CD4-positive, alpha-beta T cell treated with Interferon gamma for 1 hour (primary cell): ENCODE measurements at regions not wholly inside any gene's neighbourhood (a gene's known extent, or its start where the extent isn't known, plus 50 kb on each side); places are given as distances from the start of the nearest gene placed in this dataset.
"Not testable (repeated sequence)": the region's sequence is repeated elsewhere in the genome, so short reads cannot be mapped to it uniquely, and the experiment has no call there.

Experiments used
- DNase-seq: peaks from one replicate; pipeline ENCODE4 v3.0.0-alpha.2; 2020

- DNase-seq, result no peak
These were observed 354.6 kb downstream of the SFMBT2 start for GRCh38 chr10:7056216-7056615.

GRCh38 chr10:7054915-7055314 lies 355.9 kb downstream of the SFMBT2 start:
- DNase-seq, result no peak

GRCh38 chr10:7053195-7053594 lies 357.6 kb downstream of the SFMBT2 start:
- no peak for DNase-seq

GRCh38 chr10:7050024-7050423 lies 360.8 kb downstream of the SFMBT2 start:
- DNase-seq, result not testable (repeated sequence)

- no peak for DNase-seq
These were observed 362.8 kb downstream of the SFMBT2 start for GRCh38 chr10:7048061-7048460.

- DNase-seq, result no peak
These were observed 364.2 kb downstream of the SFMBT2 start for GRCh38 chr10:7046615-7047014.

- DNase-seq, result peak; percentile 40
These were observed 364.8 kb downstream of the SFMBT2 start for GRCh38 chr10:7045891-7046599.

- no peak for DNase-seq
These were observed 367.7 kb downstream of the SFMBT2 start for GRCh38 chr10:7043055-7043653.

GRCh38 chr10:7042419-7043054 lies 368.3 kb downstream of the SFMBT2 start:
- DNase-seq, result no peak

- DNase-seq, result no peak
These were observed 368.8 kb downstream of the SFMBT2 start for GRCh38 chr10:7042000-7042399.

GRCh38 chr10:7040681-7041080 lies 370.2 kb downstream of the SFMBT2 start:
- DNase-seq, result no peak

GRCh38 chr10:7039859-7040258 lies 371.0 kb downstream of the SFMBT2 start:
- DNase-seq, result no peak

GRCh38 chr10:7038416-7038815 lies 372.4 kb downstream of the SFMBT2 start:
- DNase-seq, result no peak

GRCh38 chr10:7037434-7037833 lies 373.4 kb downstream of the SFMBT2 start:
- DNase-seq, result not testable (repeated sequence)

- DNase-seq, result no peak
These were observed 373.9 kb downstream of the SFMBT2 start for GRCh38 chr10:7036951-7037350.

- DNase-seq, result no peak
These were observed 375.6 kb downstream of the SFMBT2 start for GRCh38 chr10:7035126-7035761.

GRCh38 chr10:7033031-7033430 lies 377.8 kb downstream of the SFMBT2 start:
- no peak for DNase-seq

GRCh38 chr10:7030134-7030855 lies 380.5 kb downstream of the SFMBT2 start:
- no peak for DNase-seq

GRCh38 chr10:7029672-7030071 lies 381.2 kb downstream of the SFMBT2 start:
- DNase-seq, result no peak

GRCh38 chr10:7028809-7029166 lies 382.0 kb downstream of the SFMBT2 start:
- DNase-seq, result no peak

GRCh38 chr10:7027913-7028808 lies 382.7 kb downstream of the SFMBT2 start:
- DNase-seq, result no peak
